ENCODE measurements at regions not wholly inside any gene's neighbourhood (a gene's known extent, or its start where the extent isn't known, plus 50 kb on each side); places are given as distances from the start of the nearest gene placed in this dataset.
"Not testable (repeated sequence)": the region's sequence is repeated elsewhere in the genome, so short reads cannot be mapped to it uniquely, and the experiment has no call there.

DNA sequence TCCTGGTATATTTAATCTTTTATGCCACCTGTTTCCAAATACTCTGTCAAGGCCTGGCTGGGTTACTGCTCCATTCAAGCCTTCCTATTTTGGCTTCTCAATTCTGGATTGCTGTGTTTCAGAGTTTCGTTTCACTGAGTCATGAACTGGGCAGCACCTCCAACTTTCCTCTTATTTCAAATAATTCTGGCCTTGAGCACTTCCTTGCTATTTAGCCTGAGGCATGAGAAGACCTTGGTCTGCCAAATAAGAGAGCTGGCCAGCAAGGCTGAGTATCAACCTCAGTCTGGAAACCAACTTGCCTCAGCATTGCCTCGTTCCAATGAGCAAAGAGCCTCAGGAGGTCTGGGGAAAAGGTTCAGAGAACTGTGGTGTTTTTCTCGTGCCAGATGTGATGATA, 66.6 kb downstream of the TNFAIP3 start:
- DNase-seq, result peak; percentile 63

DNA sequence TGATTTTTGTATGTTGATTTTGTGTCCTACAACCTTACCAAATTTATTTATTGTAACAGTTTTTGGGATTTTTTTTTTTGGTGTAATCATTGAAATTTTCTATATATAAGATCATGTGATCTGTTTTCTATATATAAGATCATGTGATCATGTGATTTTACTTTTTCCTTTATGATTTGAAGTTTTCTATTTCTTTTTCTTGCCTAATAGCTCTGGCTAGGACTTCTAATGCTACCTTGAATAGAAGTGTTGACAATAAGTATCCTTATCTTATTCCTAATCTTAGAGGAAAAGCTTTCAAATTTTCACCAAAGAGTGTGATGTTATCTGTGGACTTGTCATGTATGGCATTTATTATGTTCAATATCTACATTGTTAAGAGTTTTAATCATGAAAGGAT, 69.7 kb downstream of the TNFAIP3 start:
- no peak for DNase-seq

DNA sequence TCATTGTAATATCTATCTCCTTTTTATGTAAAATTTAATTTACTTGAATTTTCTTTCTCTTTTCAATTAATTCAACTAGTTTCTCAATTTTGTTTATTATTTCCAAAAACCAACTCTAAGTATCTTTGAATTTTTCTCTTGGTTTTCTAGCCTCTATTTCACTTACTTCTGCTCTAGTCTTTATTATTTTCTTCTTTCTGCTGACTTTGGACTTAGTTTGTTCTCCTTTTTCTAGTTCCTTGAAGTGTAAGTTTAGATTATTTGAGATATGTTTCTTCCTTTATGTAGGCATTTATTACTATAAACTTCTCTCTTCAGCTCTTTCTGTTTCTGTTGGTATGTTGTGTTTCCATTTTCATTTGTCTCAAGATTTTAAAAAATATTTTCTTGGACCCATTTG, 70.8 kb downstream of the TNFAIP3 start:
- DNase-seq, result no peak

DNA sequence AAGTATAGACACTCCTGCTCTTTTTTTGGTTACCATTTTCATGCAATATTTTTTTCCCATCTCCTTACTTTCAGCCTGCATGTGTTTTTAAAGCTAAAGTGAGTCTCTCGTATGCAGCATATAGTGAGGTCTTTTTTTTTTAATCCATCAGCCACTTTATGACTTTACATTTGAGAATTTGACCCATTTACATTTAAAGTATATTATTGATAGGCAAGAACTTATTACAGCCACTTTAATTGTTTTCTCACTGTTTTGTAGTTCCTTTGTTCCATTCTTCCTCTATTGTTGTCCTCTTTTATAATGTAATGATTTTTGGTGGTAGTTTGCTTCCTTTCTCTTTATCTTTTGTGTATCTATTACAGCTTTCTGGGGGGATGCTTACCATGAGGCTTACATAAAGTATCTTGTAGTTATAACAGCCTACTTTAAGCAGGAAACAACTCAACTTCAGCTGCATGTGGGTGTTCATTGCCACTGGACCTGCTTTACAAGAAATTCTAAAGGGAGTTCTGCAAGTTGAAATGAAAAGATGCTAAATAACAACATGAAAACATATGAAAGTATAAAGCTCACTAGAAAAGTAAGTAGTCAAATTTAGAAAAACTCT, 71.8 kb downstream of the TNFAIP3 start:
- no peak for DNase-seq

GRCh38 chr6:137941995-137942394, 74.9 kb downstream of the TNFAIP3 start:
- no peak for DNase-seq

- no peak for DNase-seq
Measured at GRCh38 chr6:137942736-137943135, 75.7 kb downstream of the TNFAIP3 start.

DNA sequence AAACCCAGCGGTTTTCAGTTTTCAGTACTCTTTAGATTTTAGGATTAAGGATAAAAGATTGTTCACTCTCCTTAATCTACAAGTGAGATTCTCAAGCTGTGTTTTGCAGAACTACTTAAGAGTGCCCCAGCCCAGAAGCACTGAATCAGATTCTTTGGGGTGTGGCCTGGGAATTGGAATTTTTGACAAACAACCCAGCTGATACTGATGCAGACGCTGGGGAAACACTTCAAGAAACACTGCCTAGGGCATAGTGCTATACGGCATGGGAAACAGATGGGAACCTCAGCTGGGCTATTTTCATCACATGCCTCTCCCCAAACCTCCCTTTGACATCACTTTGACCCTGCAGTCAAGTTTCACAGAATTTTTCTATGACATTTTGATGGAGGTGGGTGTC, 77.3 kb downstream of the TNFAIP3 start:
- DNase-seq, result not testable (repeated sequence)

- DNase-seq, result peak; percentile 11
Measured at GRCh38 chr6:137944793-137945498, 77.9 kb downstream of the TNFAIP3 start.

GRCh38 chr6:137949686-137950390, 82.8 kb downstream of the TNFAIP3 start:
- DNase-seq, result no peak

- no peak for DNase-seq
Measured at GRCh38 chr6:137950581-137950980, 83.5 kb downstream of the TNFAIP3 start.

- no peak for DNase-seq
Measured at GRCh38 chr6:137951064-137951597, 84.1 kb downstream of the TNFAIP3 start.

DNA sequence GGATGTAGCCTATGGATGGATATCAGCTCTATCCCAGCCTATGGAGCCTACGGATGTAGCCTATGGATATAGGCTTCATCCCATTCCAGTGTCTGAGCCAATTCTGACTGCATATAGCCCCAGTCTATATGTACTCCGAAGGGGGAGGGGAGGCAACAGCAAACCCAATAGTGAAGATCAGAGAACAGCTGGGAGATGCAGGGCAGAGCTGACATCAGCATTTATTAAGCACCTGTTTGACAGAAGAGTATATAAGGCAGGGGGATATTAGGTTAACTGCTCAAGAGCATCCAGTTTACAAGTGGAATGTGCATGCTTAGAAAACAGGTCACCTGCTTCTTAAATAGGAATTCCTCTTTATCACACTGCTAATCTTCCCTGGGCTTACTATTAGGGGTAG, 85.2 kb downstream of the TNFAIP3 start:
- DNase-seq, result no peak

DNA sequence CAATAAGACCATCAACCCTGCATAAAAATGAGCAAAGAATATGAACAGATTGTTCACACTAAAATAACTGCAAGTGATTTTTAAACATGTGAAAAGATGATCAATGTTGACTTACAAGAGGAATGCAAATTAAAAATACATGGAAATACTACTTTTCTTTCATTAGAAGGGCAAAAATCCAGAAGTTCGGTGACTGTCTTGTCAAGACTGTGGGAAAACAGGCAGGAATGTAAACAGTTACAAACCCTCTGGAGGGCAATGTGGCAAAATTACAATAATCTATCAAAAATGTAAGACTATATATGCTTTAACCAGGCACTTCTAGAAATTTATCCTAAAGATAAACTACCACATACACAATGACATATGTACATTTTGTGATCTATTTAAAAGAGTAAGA, 86.7 kb downstream of the TNFAIP3 start:
- DNase-seq, result no peak

DNA sequence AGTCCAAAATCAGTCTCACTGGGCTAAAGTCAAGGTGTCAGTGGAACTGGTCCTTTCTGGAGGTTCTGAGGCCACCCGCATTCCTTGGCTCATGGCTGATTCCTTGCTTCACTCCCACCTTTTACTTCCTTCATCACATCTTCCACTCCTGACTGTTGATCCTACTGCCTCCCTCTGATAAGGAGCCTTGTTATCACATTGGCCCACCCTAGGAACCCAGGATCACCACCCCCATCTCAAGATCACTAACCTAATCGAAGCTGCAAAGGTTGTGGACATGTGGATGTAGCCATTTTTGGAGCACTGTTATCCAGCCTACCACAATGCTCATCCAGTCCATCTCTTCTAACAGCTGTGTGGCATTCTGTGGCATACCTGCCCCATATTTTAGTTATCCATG, 87.2 kb downstream of the TNFAIP3 start:
- DNase-seq, result no peak

DNA sequence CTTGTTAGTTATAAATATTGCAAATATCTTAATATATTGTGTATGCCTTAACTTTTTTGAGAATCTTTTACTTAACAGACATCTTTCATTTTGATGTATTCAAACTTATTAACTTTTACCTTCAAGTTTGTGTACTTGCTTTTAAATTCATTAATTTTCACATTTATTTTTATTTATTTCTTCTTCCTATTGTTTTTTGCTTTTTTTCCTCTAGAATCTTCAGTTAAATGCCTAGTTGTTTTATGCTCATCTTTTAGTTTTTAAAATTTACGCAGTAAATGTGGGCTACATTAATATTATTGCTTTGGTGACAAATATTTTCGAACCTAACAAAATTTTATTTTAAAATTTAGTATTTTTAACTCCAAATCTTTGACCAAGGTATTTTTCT, 89.0 kb downstream of the TNFAIP3 start:
- DNase-seq, result no peak

- DNase-seq, result no peak
Measured at GRCh38 chr6:137957471-137957870, 90.4 kb downstream of the TNFAIP3 start.

DNA sequence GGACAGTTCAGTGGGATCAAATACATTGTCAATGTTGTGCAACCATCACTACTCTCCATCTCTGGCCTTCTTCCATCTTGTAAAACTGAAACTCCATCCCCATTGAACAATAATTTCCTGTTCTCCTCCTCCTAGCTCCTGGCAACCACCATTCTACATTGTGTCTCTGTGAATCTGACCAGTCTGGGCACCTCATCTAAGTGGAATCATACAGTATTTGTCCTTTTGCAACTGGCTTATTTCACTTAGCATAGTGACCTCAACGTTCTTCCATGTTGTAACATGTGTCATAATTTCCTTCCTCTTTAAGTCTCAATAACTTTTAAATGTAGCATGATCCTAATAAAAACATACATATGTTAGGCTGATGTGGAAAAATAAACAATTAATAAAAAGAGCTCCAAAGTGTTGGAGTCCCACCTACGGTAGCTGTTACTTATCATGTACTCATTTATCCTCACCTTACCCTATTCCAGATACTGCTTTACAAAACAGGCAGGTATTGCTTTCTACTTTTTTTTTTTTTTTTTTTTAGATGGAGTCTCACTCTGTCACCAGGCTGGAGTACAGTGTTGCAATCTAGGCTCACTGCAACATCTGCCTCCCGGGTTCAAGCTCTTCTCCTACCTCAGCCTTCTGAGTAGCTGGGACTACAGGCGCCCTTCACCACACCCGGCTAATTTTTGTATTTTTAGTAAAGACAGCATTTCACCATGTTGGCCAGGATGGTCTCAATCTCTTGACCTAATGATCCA, 91.9 kb downstream of the TNFAIP3 start:
- DNase-seq, result no peak

- DNase-seq, result no peak
Measured at GRCh38 chr6:137962725-137963124, 95.7 kb downstream of the TNFAIP3 start.

GRCh38 chr6:137964876-137965275, 97.8 kb downstream of the TNFAIP3 start:
- DNase-seq, result no peak

GRCh38 chr6:137967689-137968454, 100.8 kb downstream of the TNFAIP3 start:
- no peak for DNase-seq

GRCh38 chr6:137968455-137968804, 101.4 kb downstream of the TNFAIP3 start:
- DNase-seq, result no peak

- DNase-seq, result no peak
Measured at GRCh38 chr6:137968901-137969300, 101.8 kb downstream of the TNFAIP3 start.
